GM19438 (cell line): ENCODE measurements at regions not wholly inside any gene's neighbourhood (a gene's known extent, or its start where the extent isn't known, plus 50 kb on each side); places are given as distances from the start of the nearest gene placed in this dataset.

Experiments used
- ATAC-seq: cut with Tn5 transposase; IDR thresholded peaks from one replicate; pipeline ENCODE4 v1.9.1; 2021; ENCODE audit warnings: low read depth; ENCODE audit not compliant: unreplicated experiment

- ATAC-seq, result no peak
These were observed 66.7 kb downstream of the CD164 start for GRCh38 chr6:109315341-109316110.

GRCh38 chr6:109314313-109314712, 68.0 kb downstream of the CD164 start:
- no peak for ATAC-seq

DNA sequence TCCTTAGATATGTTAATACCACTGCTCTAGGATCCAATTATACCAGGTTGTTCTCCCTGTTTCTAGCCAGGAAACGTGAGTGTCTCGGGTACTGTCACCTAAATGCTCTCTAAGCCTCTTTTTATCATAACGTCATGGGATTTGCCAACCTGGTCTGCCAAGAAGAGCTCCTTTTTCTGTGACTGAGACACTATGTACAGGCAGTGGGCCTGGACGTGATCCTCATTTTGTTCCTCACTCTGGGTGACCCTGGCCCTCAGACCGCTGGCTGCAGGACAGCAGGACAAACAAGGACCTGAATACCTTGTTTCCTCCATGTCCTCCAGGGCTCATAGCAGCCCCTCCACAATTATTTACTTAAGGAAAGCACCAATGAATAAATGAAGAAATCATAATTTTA, 69.1 kb downstream of the CD164 start:
- no peak for ATAC-seq

DNA sequence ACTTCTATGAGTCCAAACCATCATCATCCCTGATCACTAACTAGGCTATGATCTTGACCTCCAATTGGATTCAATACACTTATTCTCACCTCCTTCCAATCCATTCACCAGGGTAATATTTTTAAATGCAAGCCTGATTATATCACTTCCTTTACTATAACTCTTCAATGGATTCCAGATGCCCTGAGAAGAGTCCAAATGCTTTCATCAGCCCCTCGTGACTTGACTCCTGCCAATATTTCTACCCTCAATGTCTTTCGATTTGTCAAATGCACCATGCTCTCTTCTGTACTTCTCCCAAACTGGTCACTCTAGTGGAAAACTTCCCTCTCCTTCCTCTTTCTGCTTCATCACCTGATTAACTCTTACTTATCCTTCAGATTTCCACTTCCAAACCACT, 70.8 kb downstream of the CD164 start:
- ATAC-seq, result no peak

DNA sequence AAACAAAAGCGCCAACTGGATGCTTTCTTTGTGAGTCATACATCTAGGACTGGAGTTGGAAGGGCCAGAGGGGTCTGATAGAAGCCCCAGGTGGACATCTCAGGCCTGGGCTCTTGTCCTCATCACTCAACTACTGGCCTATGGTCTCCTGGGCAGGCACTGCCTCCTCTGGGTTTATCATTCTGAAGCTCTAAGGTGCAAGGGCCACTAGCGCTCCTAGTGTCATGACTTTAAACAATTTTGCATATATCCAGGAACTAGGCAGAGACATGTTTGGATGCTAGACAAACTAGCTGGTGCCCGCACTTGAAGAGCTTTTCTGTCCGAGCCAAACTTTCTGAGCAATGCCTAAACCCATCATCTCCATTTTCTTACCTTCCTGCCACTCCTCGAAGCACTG, 72.3 kb downstream of the CD164 start:
- no peak for ATAC-seq

GRCh38 chr6:109308018-109308492, 74.2 kb downstream of the CD164 start:
- ATAC-seq, result no peak

DNA sequence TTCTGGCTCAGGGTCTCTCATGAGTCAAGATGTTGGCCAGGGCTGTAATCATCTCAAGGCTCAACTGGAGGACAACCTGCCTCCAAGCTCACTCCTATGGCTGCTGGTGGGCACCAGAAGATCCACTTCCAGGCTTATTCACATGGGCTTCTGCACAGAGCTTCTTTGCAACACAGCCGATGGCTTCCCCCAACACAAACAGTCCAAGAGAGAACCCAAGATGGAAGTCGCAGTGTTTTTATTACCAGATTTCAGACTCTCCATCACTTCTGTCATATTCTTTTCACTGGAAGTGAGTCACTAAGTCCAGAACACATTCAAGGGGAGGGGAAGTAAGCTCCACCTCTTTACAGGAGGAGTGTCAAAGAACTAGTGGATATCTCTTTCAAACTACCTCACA, 75.5 kb downstream of the CD164 start:
- ATAC-seq, result no peak

GRCh38 chr6:109305028-109305427, 77.2 kb downstream of the CD164 start:
- ATAC-seq, result no peak

- ATAC-seq, result peak; percentile 70
These were observed 77.8 kb downstream of the CD164 start for GRCh38 chr6:109304284-109305015.

DNA sequence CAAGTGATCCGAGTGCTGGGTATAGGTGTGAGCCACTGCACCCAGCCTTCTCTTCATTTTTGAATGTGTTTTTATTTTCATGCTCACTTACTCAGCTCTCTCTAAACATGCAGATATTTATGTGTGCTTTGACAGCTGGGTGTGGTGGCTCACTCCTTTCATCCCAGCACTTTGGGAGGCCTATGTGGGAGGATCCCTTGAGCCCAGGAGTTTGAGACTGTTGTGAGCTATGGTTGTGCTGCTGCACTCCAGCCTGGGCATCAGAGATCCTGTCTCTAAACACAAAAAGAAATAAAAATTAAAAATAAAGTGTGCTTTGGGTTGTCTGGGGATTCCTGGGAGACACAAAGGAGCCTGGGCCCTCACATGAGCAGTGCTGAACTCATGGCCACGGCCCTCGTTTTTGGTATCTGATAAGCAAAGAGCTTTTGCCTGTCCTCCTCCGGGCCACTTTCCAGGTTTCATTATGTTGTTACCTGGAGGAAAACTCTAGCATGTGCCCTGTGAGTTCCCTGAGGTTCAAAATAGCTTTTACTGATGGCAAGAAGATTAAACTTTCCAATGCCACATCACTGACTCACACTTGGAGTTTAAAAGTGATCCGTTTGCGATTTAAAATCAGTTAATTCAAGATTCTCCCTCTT, 78.5 kb downstream of the CD164 start:
- no peak for ATAC-seq

DNA sequence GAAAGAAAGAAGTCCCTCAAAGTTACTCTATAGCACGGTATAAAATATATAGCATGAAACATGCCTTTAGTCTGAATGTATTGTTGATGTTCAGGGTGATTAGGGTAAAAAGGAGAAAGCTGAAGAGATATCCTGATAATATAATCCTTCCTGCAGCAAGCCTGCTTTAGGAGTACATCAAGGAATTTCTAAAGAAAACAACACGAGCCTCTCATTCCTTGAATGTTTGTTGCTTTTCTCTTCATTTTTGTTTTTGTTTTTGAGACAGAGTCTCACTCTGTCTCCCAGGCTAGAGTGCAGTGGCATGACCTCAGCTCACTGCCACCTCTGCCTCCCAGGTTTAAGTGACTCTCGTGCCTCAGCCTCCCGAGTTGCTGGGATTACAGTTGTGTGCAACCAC, 79.1 kb downstream of the CD164 start:
- no peak for ATAC-seq

- no peak for ATAC-seq
These were observed 80.1 kb downstream of the CD164 start for GRCh38 chr6:109302176-109302575.

DNA sequence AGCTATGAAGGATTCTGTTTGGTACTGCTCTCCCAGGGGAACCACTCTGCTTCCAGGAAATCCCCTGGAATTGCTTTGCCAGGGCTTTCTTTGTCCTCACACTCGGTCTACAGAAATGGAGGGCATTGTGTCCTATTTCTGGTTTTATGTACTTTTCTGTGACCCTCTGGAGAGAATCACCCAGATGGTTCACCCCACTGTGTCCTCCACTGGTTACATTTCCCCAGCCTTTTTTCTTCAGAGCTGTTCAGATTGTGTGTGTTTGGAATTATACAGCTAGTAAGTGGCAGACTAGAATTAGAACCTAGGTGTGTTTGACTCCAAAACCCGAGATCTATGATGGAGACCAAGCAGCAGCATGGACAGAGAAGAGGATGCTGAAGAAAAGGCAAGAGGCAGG, 80.8 kb downstream of the CD164 start:
- ATAC-seq, result no peak

- no peak for ATAC-seq
These were observed 81.4 kb downstream of the CD164 start for GRCh38 chr6:109300874-109301273.

GRCh38 chr6:109299776-109300564, 82.3 kb downstream of the CD164 start:
- ATAC-seq, result no peak

GRCh38 chr6:109299265-109299607, 83.0 kb downstream of the CD164 start:
- no peak for ATAC-seq

DNA sequence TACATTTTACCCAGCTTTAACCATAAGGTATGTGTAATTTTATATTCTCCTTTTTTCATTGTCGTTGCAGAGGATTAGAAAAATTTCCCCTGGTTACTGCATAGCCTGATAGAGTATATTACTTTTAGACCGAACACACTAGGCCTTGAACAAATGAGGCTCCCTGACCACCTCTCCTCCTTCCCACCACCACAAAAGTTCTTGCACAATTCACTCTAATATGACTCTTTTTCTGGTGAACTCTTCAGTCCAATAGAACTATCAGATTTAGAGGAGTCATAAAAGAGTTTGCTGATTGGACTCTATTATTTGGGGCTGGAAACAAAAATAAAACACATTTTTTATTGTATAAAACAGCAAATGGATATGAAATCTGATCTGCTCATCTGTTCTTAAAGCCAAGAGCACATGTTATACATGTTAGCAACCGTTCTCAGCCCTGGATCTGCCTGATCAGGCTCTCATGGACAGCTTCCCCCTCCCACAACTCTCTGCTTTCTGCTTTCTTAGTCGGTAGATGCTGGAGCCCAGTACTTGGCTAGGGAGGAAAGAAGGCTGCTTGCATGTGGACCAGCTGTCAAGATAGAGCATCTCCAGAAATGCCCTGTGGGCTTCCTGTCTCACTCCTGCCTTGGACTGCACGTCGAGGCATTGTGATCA, 83.5 kb downstream of the CD164 start:
- no peak for ATAC-seq

- no peak for ATAC-seq
These were observed 84.7 kb downstream of the CD164 start for GRCh38 chr6:109297406-109298110.

- ATAC-seq, result no peak
These were observed 85.3 kb downstream of the CD164 start for GRCh38 chr6:109296971-109297372.

- ATAC-seq, result no peak
These were observed 85.8 kb downstream of the CD164 start for GRCh38 chr6:109296452-109296851.
